Renal cortex interstitium (tissue), 11 donors: ENCODE measurements at regions not wholly inside any gene's neighbourhood (a gene's known extent, or its start where the extent isn't known, plus 50 kb on each side); places are given as distances from the start of the nearest gene placed in this dataset.
"Not testable (repeated sequence)": the region's sequence is repeated elsewhere in the genome, so short reads cannot be mapped to it uniquely, and the experiment has no call there.

ENCODE experiments used
- DNase-seq, 11 donors: peaks; one replicate each; pipeline ENCODE4 v3.0.0-alpha.2; 2013; ENCODE audit warnings: low read depth in 9 of 11, low spot score in 4 of 11; ENCODE audit errors: extremely low read depth in 1 of 11

DNA sequence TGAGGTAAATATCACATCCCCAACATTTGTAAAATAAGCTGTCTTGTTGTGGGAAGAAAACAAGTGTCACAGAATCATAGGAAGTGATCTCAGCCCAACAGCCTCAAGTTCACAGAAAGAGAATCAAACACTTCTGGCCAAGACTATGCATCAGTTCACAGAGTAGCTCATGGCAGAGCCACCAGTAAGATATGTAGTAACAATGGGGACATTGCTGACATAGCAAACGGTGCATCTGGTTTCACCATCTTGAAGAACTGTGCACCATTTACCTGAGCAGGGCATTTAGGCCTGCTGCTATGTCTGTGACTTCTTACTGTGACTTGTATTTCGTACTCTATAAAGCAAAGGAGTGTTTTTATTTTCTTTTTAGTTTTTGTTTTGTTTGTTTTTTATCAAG lies 585.3 kb upstream of the FAT3 start:
- DNase-seq: no peak

- DNase-seq: no peak
Observed at GRCh38 chr11:91630916-91631673, 593.5 kb upstream of the FAT3 start.

DNA sequence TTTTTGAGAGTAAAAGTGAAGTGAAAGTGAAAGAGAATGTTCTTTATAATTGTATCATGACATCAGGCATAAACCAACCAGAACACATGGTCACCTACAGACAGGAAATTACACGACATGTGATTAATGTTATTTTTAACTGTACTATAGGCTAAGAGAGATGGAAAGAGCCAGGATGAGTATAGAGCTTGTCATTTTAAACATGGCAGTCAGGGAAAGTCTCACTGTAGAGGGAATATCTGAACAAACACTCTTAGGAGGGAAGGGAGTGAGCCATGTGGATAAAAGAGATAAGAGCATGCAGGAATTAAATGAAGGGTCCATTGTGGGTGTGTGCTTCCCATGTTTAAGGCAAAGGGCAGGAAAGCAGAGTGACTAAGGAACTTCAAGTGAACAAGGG lies 599.1 kb upstream of the FAT3 start:
- DNase-seq: no peak

GRCh38 chr11:91624021-91624420 lies 600.6 kb upstream of the FAT3 start:
- DNase-seq: no peak

GRCh38 chr11:91608677-91609076 lies 615.9 kb upstream of the FAT3 start:
- DNase-seq: no peak

- DNase-seq: no peak
Observed at GRCh38 chr11:91596111-91596510, 628.5 kb upstream of the FAT3 start.

- DNase-seq: no peak
Observed at GRCh38 chr11:91591021-91591420, 633.6 kb upstream of the FAT3 start.

DNA sequence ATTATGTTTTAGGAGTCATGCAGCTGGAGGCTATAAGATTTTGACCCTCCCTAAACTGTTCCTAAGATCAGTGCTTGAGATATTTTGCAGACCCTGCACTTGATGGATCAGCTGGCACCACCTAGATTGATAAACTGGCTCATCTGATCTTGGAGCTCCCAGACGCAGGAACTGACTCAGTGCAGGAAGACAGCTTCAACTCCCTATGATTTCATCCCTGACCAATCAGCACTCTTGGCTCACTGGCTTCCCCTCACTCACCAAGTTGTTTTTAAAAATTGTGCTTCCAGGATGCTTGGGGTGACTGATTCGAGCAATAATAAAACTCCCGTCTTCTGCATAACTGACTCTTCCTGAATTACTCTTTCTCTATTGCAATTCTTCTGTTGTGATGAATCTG lies 637.5 kb upstream of the FAT3 start:
- no peak for DNase-seq

DNA sequence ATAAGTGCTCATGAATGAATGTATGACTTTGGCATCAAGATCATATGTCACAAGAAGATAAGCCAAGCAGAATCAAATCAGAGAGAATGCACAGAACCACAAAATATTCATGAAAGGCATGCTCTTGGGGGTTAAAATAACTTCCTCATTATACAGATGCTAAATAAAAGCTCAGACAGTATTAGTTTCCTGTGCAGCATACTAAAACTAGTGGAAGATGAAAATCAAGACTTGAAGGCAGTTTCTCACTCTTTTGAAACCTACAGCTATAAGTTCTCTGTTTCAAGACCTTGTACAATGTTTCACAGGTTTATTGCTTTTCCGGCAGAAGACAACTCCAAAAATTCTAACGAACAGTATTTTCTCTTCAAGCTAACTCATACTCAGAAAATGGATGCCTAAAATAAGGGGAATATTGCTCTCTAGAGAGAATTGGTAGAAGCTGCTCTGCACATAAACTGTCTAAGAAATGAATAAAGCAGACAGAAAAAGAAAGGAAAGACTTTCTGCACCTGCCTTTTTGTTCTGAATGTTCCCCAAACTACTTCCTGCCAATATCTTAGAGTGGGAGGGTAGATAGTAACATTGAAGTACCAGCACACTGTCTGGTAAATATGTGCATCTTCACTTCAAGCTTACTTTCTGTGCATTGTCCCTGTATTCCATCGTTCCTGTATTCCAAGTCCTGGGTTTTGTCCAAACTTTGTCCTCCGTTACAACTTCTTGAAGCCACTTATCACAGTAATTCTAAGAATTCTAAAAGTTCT lies 639.4 kb upstream of the FAT3 start:
- DNase-seq: no peak

GRCh38 chr11:91563176-91563575 lies 661.4 kb upstream of the FAT3 start:
- DNase-seq: no peak

DNA sequence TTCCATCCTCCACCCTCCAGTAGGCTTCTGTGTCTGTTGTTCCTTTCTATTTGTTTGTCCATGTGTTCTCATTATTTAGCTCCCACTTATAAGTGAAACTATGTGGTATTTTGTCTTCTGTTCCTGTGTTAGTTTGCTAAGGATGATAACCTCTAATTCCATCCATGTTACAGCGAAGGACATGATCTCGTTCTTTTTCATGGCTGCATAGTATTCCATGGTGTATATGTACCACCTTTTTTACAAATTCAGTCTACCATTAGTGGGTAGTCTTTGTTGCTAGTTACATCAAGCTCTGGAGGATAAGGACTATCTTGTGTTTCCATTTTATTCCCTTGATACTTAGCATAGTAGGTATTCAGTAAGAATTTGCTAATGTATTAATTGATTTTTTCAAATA lies 664.2 kb upstream of the FAT3 start:
- DNase-seq: no peak

GRCh38 chr11:91538065-91538464 lies 686.6 kb upstream of the FAT3 start:
- DNase-seq: no peak

DNA sequence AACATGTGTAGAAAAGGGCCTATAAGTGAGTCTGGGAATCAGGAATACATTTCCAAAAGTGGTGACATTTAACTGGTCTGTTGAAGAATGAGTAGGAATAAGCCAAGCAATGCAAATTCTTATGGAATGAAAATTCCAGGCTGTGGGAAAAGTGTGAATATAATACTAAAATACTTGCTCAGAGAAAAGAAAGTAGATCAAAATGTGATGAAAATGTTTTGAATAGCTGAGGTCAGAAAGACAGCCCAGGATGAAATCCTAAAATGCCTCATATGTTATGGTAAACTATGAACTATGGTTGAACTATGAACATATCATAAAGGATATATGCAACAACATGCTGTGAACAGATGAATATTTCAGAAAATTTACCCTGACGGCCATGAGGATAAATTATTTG lies 688.3 kb upstream of the FAT3 start:
- DNase-seq: no peak

- no peak for DNase-seq
Observed at GRCh38 chr11:91528965-91529364, 695.7 kb upstream of the FAT3 start.

GRCh38 chr11:91527380-91528030 lies 697.1 kb upstream of the FAT3 start:
- no peak for DNase-seq

GRCh38 chr11:91513734-91514133 lies 710.9 kb upstream of the FAT3 start:
- no peak for DNase-seq

DNA sequence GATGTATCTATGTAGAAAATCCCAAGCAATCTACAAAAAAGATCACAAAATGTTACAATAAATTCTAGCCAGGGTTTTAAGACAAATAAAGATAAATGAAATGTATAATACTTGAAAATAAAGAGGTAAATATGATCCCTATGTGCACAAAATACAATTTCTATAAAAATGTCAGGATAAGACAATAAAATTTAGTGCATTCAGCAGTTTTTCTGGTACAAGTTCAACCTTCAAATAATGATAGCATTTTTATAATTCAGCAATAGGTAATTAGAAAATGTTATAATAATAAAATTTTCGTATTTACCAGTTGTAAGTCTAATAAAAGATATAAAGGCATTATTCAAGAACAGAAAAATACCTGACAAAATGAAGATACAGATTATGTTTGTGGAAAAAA lies 726.8 kb upstream of the FAT3 start:
- no peak for DNase-seq

DNA sequence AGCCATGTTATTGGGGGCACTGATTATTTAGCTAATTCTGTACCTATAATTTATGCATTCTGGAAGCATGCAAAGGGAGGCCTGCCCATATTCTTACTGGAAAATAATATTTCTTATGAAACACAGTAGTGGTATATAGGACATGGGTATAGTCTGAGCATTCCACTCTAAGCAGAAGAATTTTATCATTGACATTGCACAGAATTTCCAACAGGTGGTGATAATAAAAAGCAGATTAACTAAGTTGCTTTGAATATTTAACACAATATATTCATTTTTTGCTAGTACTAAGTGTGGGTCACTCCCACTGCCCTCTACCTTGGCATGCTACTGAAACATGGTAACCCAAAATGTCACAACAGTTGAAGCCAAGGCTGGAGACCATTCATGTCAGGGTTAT lies 728.8 kb upstream of the FAT3 start:
- no peak for DNase-seq

DNA sequence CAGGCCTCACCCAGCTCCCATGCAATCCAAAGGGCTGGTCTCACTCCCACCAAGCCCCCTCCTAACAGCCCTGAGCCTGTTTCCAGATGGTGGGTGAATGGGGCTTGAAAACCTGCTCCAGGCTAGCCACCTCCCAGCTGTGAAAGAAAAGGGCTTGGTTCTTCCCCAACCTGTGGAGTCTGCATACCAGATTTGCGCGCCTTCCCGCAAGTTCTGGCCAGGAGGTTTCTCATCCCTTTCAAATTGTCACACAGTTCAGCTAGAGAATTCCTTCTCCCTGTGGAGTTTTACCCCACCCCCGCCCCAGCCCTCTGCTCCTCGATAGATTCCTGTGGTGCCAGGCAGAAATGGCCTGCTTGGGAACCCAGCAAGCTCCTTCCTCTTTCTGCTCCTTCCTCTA lies 734.6 kb upstream of the FAT3 start:
- no peak for DNase-seq

GRCh38 chr11:91483956-91484355 lies 740.7 kb upstream of the FAT3 start:
- DNase-seq: not testable (repeated sequence)
